Endothelial cell (in vitro differentiated cells): ENCODE measurements at regions not wholly inside any gene's neighbourhood (a gene's known extent, or its start where the extent isn't known, plus 50 kb on each side); places are given as distances from the start of the nearest gene placed in this dataset.

Source experiments
- DNase-seq: peaks from one replicate; pipeline ENCODE4 v3.0.0; 2021; ENCODE audit warnings: low spot score
- H3K27ac Mint-ChIP-seq: one replicate; pipeline ENCODE4 v1.8.0; 2021; ENCODE audit warnings: mixed read lengths, inconsistent platforms; ENCODE audit not compliant: unreplicated experiment
- H3K27me3 Mint-ChIP-seq: one replicate; pipeline ENCODE4 v1.8.0; 2021; ENCODE audit warnings: mild to moderate bottlenecking, moderate library complexity, mixed read lengths, inconsistent platforms; ENCODE audit not compliant: unreplicated experiment
- H3K36me3 Mint-ChIP-seq: one replicate; pipeline ENCODE4 v1.8.0; 2021; ENCODE audit warnings: mild to moderate bottlenecking, low read depth, mixed read lengths, inconsistent platforms; ENCODE audit not compliant: unreplicated experiment
- H3K4me1 Mint-ChIP-seq: one replicate; pipeline ENCODE4 v1.8.0; 2021; ENCODE audit warnings: mild to moderate bottlenecking, mixed read lengths, inconsistent platforms; ENCODE audit not compliant: unreplicated experiment
- H3K4me3 Mint-ChIP-seq: one replicate; pipeline ENCODE4 v1.8.0; 2021; ENCODE audit warnings: mild to moderate bottlenecking, mixed read lengths, inconsistent platforms; ENCODE audit not compliant: unreplicated experiment
- H3K9me3 Mint-ChIP-seq: one replicate; pipeline ENCODE4 v1.8.0; 2021; ENCODE audit warnings: mixed read lengths, inconsistent platforms; ENCODE audit not compliant: unreplicated experiment
- CTCF ChIP-seq: fragments of 200-600 bp; sonication (generic); IDR thresholded peaks from one replicate; pipeline ENCODE4 v1.5.0; 2021; ENCODE audit warnings: antibody characterized with exemption; ENCODE audit not compliant: unreplicated experiment

GRCh38 chr5:116806836-116807235 is 232.2 kb upstream of the SEMA6A start:
- H3K27me3 Mint-ChIP-seq: no peaks in the 10 kb centered on the region
- H3K27ac Mint-ChIP-seq: no peak overlapping the region
- TF ChIP-seq CTCF: no peak
- no peak for DNase-seq
- no peaks in the 10 kb centered on the region for H3K9me3 Mint-ChIP-seq
- H3K36me3 Mint-ChIP-seq: no peaks in the 10 kb centered on the region
- no peak overlapping the region for H3K4me3 Mint-ChIP-seq
- peaks cover 13% of the 10 kb centered on the region for H3K4me1 Mint-ChIP-seq

- Mint-ChIP-seq H3K27ac (no peak overlapping the region), H3K9me3 (no peaks in the 10 kb centered on the region), H3K4me1 (peaks cover 6% of the 10 kb centered on the region), H3K27me3 (no peaks in the 10 kb centered on the region), H3K36me3 (no peaks in the 10 kb centered on the region), H3K4me3 (no peak overlapping the region)
- DNase-seq: no peak
- TF ChIP-seq CTCF: no peak
Measured at GRCh38 chr5:116799401-116799800, 224.8 kb upstream of the SEMA6A start.

- Mint-ChIP-seq H3K27ac (no peak overlapping the region), H3K36me3 (no peaks in the 10 kb centered on the region), H3K4me3 (no peak overlapping the region), H3K9me3 (no peaks in the 10 kb centered on the region), H3K4me1 (peaks cover 3% of the 10 kb centered on the region), H3K27me3 (peaks cover 4% of the 10 kb centered on the region)
- TF ChIP-seq CTCF: no peak
- no peak for DNase-seq
Measured at GRCh38 chr5:116795189-116795588, 220.6 kb upstream of the SEMA6A start.

- no peak for DNase-seq
- H3K9me3 Mint-ChIP-seq: no peaks in the 10 kb centered on the region
- H3K4me3 Mint-ChIP-seq: no peak overlapping the region
- peaks cover 16% of the 10 kb centered on the region for H3K4me1 Mint-ChIP-seq
- no peak for TF ChIP-seq CTCF
- peaks cover 4% of the 10 kb centered on the region for H3K27me3 Mint-ChIP-seq
- H3K36me3 Mint-ChIP-seq: no peaks in the 10 kb centered on the region
- peak overlapping the region; percentile 97 for H3K27ac Mint-ChIP-seq
Measured at GRCh38 chr5:116789522-116789921, 214.9 kb upstream of the SEMA6A start.

GRCh38 chr5:116788851-116789403 is 214.3 kb upstream of the SEMA6A start:
- DNase-seq: peak; percentile 31
- no peak for TF ChIP-seq CTCF
- Mint-ChIP-seq H3K36me3 (no peaks in the 10 kb centered on the region), H3K9me3 (no peaks in the 10 kb centered on the region), H3K4me3 (no peak overlapping the region), H3K27ac (peak overlapping the region; percentile 97), H3K27me3 (peaks cover 4% of the 10 kb centered on the region), H3K4me1 (peaks cover 16% of the 10 kb centered on the region)
